ENCODE measurements at regions not wholly inside any gene's neighbourhood (a gene's known extent, or its start where the extent isn't known, plus 50 kb on each side); places are given as distances from the start of the nearest gene placed in this dataset.
"Not testable (repeated sequence)": the region's sequence is repeated elsewhere in the genome, so short reads cannot be mapped to it uniquely, and the experiment has no call there.

DNA sequence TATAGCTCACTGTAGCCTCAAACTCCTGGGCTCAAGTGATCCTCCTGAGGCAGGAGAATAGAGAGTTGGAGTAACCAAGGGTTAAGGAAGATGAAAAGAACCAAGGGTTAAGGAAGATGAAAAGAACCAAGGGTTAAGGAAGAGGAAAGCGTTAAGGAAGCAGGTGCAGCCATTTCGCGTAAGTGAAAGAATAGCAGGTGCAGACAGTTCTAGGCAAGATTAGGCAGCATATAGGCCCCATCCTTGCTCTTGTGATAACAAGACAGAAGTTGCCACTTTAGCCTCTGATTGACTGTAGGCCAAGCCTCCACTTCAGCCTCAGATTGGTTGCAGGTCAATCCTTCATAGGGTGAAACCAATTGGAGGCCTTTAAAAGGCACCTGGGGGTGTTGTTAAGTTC lies 677.4 kb downstream of the PDCD6IP start:
- no peak for DNase-seq (ENCODE audit: low read depth in 2 of 2)

DNA sequence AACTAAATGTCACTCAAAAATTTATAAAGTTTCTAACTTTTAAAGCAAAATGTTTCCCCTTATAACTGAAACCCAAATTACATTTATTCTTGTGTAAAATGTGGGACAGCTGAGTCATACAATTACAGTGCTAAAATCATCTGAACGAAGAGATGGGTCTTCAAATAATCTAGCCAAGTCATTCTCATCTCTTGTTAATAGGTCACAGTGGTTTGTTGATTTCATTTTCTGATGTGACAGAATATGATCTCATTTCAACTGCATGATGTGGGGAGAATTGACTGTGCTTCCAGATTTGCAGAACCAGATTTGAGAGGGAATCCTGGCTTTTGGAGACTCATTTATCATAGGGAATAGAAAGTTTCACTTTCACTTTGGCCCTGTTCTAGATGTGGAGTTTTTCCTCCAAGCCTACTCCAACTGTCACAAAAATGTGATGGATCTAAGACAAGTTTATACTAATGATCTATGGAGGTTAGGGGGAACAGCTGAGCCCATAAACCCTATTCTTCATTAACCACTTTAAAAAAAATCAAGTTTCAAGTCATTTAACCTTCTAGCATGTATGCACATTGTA lies 685.0 kb downstream of the PDCD6IP start:
- DNase-seq (ENCODE audit: low read depth in 2 of 2) = no peak

DNA sequence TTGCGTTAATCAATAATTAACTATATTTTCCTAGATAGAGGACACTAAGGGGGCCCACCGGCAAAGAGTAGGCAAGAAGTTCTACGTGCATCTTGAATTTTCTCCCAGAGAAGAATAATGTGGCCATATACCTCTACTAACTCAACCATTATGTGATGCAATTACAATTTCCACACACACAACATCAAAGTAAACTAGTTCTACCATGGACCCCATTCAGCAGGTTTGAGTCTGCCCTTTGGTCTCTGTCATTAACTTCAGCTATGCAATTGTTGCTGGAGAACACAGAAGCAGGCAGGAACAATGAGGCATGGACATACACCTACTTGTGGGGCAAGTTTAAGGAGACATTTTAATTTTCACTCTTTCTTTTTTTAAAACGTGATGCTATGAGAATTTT lies 705.9 kb downstream of the PDCD6IP start:
- DNase-seq (ENCODE audit: low read depth in 2 of 2) = no peak

DNA sequence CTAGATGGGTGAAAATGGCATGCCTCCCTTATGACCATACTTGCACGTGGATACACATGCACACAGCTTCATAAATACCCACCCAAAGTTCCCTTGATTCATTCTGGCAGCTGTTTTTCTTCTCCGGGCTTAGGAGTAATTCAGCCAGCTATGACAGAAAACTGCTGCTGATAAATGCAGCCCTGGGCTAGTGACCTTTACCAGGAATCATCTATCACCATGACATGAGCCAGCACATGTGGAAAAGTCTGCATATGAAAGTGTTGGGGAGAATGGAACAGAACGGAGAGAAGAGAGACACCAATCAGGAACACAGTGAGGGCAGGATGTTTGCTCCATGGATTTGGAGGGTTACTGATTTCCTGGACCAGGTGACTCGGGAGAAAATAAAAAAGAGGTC lies 706.3 kb downstream of the PDCD6IP start:
- DNase-seq (ENCODE audit: low read depth in 2 of 2) = no peak

DNA sequence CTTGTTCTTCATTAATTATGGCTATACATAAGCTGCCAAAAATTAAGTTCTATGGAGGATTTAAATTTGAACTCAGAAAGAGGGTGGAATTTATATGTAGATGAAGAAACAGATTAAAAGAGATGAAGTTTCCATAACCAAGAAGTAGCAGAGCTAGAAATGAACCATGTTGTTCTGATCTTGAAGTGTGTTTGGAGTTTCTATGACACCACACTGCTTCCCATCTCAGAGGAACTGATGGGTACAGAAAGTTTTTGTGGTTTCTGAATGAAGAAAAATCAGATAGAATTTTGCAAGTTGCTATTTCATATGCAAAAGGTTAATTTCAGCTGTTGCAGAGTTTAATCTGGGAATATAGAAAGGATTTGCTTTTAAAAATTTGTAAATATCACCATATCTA lies 710.3 kb downstream of the PDCD6IP start:
- DNase-seq (ENCODE audit: low read depth in 2 of 2) = no peak

DNA sequence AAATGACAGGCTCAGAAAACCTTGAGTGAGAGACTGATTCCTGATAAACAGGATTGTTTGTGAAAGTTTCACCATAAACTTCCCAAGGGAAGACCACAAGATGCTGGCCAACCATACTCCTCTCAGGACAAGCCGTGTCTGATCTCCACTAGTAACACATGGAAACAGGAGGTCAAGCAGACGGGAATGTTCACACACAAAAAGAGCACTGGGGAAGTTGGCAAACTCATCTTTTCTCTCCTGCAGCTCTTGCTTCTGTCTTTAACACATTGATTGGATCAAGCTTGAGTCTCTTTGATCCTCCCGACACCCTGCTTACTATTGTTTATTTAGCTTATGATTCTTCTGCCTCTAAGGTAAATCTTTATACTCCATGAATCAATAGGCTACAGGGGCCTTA lies 713.5 kb downstream of the PDCD6IP start:
- DNase-seq (ENCODE audit: low read depth in 2 of 2) = no peak

DNA sequence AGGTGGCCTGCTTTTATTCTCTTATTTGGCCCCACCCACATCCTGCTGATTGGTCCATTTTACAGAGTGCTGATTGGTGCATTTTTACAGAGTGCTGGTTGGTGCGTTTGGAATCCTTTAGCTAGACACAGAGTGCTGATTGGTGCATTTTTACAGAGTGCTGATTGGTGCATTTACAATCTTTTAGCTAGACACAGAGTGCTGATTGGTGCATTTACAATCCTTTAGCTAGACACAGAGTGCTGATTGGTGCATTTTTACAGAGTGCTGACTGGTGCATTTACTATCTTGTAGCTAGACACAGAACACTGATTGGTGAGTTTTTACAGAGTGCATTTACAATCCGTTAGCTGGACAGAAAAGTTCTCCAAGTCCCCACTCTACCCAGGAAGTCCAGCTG lies 720.6 kb downstream of the PDCD6IP start:
- DNase-seq (ENCODE audit: low read depth in 2 of 2) = not testable (repeated sequence)

DNA sequence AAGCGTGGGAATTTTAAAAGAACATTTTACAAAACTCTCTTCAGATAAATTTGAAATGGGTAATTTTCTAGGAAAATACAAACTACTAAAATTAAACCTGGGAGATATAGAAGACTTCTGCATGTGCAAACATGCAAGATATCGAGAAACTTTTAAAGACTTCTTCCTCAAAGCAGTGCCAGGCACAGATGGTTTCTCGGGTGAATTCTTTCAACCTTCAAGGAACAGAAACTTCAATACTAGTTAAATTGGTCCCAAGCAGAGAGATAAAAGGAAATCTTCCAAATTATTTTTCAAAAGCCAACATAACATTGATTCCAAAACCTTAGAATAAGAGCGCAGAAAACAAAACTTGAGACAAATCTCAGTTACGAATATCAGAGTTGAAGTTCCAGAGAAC lies 732.7 kb downstream of the PDCD6IP start:
- DNase-seq (ENCODE audit: low read depth in 2 of 2) = no peak

DNA sequence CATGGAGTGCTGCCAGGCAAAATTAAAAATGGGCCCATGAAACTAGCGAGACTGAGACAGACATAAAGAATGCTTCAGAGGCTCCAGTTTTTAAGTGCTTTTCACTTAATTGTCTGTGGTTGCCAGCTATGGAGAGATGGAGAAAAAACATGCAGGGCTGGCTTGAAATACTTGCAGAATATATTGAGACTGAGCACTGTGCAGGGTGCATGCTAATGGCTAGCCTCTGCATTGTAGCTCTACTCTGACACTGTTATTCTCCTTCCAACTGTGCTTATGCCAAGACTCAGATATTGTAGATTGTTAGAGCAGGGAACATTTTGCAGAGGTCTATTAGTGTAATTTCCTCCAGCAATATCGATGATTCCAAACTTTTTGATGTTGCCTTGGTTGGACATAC lies 735.0 kb downstream of the PDCD6IP start:
- DNase-seq (ENCODE audit: low read depth in 2 of 2) = no peak

DNA sequence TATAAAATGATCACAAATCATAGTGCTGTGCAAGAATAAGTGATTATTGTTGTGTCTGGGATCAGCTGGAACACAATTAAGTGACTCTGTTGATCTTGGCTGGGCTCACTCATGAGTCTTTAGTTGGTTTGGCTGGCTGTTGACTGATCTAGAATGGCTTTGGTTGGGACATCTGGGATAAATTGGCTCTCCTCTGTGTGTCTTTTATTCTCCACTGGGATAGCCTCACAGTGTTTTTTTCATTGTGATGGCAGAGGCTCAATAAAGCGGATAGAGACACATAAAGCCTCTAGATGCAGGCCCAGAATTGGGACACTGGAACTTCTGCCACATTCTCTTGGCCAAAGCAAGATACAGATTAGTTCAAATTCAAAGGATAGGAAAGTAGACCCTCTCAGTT lies 735.6 kb downstream of the PDCD6IP start:
- DNase-seq (ENCODE audit: low read depth in 2 of 2) = no peak

DNA sequence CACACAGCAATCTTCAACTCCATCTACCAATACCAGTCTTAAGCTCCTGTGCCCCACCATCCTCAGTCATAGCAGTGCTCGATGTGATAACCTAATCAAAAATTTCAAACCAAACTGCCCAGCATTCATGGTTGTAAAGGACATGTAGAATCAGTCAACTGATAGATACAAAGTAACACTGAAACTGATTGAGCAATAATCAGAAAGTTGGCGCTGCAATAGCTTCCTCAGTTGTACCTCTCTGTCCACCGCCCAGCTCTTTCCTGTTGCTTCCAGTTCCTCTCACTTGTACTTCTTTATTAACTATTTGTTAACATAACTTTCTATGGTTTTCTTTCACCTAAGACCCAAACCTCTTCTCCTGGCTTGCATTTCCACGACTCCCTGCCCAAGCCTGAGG lies 745.7 kb downstream of the PDCD6IP start:
- DNase-seq (ENCODE audit: low read depth in 2 of 2) = no peak

DNA sequence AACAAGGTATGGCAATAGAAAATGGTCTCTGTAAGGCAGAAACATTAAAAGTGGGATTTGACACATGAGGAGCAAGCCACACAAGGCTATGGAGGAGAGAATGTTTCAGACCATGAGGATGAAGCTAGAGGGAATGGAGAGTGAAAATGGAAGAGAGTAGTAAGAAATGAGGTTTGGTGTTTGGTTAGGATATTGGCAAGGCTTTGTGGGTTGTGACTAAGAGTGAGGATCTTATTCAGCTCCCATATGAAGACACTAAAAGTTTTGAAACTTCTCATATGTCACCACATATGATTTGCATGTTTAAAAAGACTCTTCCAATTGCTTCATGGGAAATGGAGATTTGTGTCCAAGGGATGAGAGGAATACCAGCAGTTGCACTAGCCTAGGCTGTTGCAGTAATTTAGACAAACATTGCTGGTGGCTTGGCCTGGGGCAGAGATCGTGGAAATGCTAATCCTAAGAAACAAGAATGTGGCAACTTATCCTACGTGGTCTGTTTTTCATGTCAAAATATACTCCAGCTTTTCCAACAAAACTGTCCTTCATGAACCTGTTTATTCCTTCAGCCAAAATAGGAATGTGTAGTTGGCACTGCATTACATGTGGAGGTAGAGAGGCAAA lies 749.0 kb downstream of the PDCD6IP start:
- DNase-seq (ENCODE audit: low read depth in 2 of 2) = no peak

DNA sequence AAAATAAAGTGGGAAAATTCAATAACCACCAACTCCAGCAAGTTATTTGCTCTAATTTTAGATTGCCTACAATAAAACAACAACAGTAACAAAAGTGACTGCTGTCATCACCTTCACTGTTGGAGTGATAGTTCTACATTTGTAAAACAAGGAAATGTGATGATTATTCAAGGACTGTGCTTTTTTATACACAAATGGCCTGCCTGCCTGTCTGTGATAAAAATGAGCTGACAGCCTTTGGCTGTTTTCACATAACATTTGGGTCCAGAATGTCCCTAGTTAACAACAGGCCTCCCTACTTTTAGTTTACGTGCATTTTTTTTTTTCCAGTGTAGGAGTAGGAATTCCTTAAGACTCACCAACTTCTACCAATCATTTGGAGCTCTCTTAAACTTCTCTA lies 768.8 kb downstream of the PDCD6IP start:
- no peak for DNase-seq (ENCODE audit: low read depth in 2 of 2)

DNA sequence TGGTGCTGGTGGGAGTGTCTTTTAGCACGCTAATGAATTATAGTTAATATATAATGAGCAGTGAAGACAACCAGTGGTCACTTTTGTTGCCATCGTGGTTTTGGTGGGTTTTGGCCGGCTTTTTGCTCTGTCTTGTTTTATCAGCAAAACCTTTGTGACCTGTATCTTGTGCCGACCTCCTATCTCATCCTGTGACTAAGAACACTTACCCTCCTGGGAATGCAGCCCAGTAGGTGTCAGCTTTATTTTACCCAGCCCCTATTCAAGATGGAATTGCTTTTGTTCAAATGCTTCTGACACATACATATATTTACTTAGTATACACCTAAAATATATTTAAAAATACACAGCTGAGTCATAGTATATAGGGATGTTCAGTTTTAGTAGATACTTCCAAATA lies 770.3 kb downstream of the PDCD6IP start:
- no peak for DNase-seq (ENCODE audit: low read depth in 2 of 2)

DNA sequence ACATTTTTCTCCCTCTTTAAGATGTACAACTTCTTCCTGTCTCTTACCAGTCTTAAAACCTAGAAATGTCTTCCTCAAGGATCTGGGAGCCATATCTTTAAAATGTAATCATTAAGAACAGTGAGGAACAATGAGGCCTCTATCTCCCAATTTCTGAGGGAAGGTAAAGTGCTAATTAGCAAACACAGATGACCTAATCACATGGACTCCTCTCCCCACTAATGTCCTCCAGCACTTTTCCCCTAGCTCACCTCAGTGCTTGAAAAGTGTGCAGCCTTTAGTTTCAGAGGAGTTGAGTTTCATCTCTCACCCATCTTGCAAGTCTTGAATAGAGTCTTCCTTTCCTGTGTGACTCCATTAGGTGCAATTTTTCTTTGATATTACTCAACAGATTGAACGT lies 771.0 kb downstream of the PDCD6IP start:
- no peak for DNase-seq (ENCODE audit: low read depth in 2 of 2)

DNA sequence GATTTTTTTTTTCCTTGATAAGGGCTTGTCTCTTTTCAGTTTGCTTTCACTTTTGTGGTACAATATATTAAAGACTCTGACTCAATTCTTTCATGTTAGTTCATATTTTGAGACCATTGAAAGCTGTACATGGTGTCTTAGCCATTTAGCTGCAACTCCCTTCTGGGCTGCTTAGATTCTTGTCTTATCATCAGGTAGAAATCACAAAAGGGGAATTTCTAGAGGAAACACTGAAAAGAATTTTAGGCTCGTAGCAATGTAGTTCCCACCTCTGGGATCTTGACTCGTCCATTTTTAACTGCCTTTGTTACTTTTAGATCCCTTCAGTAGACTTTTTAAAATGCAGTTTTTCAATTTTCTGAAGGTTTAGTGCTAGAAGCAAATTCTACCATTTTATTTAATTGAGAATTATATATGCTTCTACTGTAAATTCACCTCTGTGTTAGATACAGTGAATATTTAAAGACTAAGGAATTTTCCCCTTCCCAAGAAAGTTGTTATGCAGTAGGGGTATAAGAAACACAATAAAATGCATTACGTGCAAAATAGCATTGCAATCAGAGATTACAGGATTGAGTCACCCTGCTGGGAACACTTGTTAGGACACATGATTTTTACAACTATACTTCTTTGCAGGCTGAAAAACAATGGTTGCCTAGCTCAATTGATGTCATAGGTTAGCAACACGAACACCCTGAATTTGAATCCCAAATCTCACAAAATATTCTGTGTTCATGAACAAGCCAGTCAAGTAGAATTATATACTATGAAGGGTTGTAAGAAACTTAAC lies 772.7 kb downstream of the PDCD6IP start:
- no peak for DNase-seq (ENCODE audit: low read depth in 2 of 2)

DNA sequence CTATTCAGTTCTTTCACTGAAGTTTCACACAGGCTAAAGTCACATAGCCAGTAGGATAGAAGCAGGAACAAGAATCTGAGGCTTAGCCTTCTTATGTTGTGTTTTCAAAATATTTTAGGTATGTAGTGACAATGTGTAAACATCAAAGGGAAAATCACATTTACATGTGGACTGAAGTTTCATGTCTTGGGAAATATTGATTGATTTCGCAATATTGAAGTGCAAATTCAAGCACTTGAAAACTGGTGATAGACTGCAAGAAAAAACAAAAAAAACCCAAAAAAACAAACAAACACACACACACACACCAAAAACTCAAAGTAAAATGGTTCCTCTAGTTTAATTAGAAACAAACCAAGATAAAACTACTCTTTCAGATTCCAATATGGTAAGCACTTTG lies 773.3 kb downstream of the PDCD6IP start:
- no peak for DNase-seq (ENCODE audit: low read depth in 2 of 2)

DNA sequence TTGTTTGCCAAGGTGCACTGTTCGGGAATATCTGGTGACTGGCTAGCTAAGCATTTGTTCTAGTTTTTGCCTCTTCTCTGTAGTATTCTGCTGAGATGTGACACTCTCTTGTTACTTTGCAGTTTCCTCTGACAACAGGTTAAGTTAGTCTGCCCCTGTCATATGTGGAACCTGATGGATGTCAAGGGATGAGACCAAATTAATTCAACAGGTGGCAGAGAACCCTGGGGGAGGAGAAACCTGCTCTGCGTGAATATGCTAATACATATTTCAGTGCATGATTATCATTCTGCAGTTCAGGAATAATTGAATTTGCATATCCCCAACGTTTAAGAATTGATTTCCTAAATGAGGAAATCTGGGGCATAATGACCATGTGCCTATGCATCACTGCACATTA lies 777.3 kb downstream of the PDCD6IP start:
- DNase-seq (ENCODE audit: low read depth in 2 of 2) = no peak

DNA sequence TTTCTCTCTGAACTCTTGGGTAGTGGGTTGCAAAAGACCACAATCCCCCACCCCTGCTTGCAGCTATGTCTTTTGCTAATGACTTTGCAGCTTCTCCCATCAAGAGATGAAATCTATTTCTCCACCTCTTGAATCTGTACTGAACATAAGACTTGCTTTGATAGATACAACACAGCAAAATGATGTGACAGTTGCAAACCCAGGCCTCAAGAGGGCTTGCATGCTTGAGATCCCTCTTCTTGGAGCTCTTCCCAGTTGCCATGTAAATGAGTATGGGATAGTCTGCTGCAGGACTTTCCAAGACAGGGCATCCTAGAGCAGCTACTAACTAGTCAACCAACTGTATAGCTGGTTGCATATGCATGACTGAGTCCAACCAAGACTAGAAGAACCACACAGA lies 783.6 kb downstream of the PDCD6IP start:
- no peak for DNase-seq (ENCODE audit: low read depth in 2 of 2)

DNA sequence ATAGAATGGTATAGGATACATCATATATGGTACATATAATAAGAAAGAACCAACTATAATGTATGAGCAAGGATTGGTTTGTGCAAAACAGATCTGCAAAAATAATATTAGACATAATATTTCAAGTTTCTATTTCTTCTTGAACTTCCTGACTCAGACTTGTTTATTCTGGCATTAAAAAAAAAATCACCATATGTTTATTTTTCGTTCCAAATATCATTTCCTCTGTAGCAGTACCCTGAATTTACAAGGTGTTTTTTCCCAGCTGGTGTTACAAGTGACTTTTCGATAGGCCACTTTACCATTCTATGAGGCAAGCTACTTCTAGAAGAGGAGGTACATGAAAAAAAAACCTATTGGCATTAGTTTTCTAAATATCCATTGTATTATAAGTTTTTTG lies 785.0 kb downstream of the PDCD6IP start:
- DNase-seq (ENCODE audit: low read depth in 2 of 2) = no peak

DNA sequence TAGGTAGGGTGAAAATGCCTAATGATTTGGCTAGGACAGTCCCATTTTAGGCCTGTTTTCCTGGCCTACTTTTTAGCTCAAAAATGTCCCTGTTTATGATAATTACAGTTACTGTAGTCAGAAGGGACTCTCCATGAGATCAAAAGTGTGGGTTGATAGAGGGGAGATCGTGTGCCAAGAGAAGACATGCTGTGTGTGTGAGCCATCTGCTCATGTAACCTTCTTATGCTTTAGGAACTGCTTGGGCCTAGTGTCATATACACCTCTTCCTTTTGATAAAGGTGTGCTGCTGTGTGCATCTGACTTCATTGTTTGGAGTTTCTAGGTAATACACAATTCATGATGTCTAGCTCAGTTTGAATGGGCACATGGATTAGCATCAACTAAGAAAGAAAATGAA lies 786.5 kb downstream of the PDCD6IP start:
- no peak for DNase-seq (ENCODE audit: low read depth in 2 of 2)

DNA sequence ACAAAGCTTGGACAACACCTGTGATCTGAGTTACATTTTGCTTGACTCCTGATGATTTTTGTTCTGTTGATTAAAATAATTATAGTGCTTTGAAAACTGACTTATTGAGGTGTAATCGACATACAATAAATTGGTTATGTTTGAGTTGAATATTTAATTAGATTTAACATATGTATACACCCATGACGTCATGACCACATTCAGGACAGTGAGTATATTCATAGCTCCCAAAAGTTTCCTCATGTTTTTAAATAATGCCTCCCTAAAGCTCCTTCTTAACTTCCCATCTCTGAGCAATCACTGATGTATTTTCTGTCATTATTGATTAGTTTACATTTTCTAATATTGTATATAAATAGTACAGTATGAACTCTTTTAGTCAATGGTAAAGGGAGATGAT lies 801.2 kb downstream of the PDCD6IP start:
- no peak for DNase-seq (ENCODE audit: low read depth in 2 of 2)

DNA sequence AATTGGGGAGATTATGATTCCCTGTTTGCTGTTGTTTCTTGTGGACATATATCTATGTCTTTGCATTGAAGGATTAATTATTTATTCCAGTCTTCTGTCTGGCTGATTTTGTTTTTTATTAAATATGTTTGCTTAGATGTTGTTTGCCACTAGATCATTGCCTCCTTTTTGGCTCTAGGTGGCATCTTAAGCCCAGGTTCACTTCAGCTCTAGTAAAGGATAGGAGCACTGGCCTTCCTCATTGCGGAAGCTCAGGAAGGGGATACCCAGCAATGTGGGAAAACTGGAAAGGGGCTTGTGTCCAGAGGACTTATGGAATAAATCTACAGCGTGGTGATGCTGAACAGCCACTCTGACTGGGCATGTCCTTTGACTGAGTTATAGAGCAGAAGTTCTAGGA lies 821.6 kb downstream of the PDCD6IP start:
- DNase-seq (ENCODE audit: low read depth in 2 of 2) = no peak

Measured in stimulated activated CD8-positive, alpha-beta memory T cell treated with anti-CD3 and anti-CD28 coated beads, Interleukin-15, amount 100 ng/mL, for 48 hours (primary cell).